ENCODE measurements at regions not wholly inside any gene's neighbourhood (a gene's known extent, or its start where the extent isn't known, plus 50 kb on each side); places are given as distances from the start of the nearest gene placed in this dataset.
A peak's percentile ranks its signal among the peaks of the same experiment; 100 is the strongest.

DNA sequence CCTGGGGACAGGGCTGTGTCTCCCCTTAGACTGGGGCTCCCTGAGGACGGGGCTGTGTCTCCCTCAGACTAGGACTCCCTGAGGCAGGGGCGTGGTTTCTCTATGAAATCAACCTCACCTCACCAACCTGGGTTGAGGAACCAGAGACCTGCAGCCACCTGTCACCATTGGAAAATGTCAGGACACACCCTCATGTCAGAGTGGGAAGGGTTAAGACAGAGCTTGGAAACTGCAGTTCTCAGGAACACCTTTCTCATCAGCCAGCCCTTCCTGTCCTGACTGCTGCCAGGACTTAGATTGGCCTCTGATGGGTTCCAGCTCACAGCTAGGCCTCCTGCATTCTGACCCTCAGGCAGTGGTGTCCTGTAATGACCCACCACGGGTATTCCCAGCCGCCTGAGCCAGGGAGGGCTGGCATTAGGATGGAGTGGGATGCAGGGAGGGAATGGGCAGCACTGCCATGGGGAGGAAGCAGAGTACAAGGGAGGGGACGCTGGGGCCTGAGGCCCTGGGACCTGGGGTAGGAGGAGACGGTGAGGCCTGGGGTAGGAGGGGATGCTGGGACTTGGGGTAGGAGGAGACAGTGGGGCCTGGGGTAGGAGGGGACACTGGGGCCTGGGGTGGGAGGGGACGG is 76.3 kb downstream of the MRPL14 start (continued):
- TF ChIP-seq, protein P1, sequence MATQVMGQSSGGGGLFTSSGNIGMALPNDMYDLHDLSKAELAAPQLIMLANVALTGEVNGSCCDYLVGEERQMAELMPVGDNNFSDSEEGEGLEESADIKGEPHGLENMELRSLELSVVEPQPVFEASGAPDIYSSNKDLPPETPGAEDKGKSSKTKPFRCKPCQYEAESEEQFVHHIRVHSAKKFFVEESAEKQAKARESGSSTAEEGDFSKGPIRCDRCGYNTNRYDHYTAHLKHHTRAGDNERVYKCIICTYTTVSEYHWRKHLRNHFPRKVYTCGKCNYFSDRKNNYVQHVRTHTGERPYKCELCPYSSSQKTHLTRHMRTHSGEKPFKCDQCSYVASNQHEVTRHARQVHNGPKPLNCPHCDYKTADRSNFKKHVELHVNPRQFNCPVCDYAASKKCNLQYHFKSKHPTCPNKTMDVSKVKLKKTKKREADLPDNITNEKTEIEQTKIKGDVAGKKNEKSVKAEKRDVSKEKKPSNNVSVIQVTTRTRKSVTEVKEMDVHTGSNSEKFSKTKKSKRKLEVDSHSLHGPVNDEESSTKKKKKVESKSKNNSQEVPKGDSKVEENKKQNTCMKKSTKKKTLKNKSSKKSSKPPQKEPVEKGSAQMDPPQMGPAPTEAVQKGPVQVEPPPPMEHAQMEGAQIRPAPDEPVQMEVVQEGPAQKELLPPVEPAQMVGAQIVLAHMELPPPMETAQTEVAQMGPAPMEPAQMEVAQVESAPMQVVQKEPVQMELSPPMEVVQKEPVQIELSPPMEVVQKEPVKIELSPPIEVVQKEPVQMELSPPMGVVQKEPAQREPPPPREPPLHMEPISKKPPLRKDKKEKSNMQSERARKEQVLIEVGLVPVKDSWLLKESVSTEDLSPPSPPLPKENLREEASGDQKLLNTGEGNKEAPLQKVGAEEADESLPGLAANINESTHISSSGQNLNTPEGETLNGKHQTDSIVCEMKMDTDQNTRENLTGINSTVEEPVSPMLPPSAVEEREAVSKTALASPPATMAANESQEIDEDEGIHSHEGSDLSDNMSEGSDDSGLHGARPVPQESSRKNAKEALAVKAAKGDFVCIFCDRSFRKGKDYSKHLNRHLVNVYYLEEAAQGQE (IDR thresholded peaks at IDR 0.05; ENCODE audit: low read depth): no peak
- TF ChIP-seq CEBPB (IDR thresholded peaks at IDR 0.05; ENCODE audit: low read depth) (no peak), ZFX (IDR thresholded peaks at IDR 0.05) (no peak)

DNA sequence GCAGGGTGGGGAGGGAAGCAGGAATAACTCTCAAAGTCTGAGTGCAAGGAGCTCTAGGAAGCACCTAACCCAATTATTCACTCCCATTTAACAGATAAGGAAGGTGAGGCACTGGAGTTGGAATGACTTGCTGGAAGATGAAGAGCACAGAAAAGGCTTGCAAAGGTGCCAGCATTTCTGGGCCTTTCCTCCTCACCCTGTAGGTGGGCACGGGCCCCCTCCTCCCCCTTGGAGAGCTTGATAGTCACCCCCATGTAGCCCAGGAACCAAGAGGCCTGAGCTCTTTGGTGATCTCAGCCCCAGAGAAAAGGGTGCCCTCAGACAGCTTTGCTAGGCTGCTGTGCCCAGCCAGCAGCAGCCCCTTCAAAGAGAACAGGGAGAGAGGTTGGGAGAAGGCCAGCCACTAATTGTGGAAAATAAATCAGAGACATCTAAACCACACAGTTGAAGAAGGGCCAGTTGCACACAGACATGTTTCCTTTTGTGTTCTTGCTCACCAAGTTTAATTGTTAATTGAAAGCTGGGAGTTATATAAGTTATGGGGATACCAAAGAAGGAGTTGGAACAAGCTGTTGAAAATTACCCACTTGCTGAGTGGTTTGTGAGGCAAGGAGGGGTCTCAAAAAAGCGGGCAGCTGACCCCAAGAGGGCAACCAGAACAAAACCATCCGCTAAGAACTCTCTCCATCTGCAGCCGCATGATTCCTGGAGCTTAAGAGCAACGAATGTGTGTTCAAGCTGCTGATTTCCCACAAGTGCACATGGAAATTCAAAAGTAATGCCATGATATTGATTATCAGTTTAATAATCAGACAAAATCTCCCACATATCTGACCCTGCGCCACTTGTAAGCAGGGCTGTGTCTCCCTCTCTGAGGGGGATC is 77.0 kb downstream of the MRPL14 start:
- ChIA-PET RAD21 (ENCODE audit: low non-redundant PET in 1 of 2, low total read pairs in 2 of 2, uncharacterized antibody in 2 of 2, unreplicated experiment in 2 of 2) (no interaction called here), CTCF (interaction anchor here (1.0 kb wide), 1 partner anchor 12 kb away, joined by 3 read pairs; no protein-coding TSS in a partner anchor)
- H3K9ac ChIP-seq (ENCODE audit: low read length): no peak overlapping the region

More for the DNA sequence above, 77.0 kb downstream of the MRPL14 start:
- Histone ChIP-seq H3K4me2 (ENCODE audit: low read length) (peak overlapping the region; percentile 61), H3K9me2 (ENCODE audit: insufficient read depth) (no peaks in the 10 kb centered on the region), H2AFZ (ENCODE audit: low read depth, low read length, poor library complexity, severe bottlenecking) (no peak overlapping the region), H3K4me3 (replicated peaks in 1 of 2; ENCODE audit: low read depth in 1 of 2, low read length in 2 of 2) (no peak overlapping the region), H3K27ac (ENCODE audit: low read depth, low read length) (no peak overlapping the region), H3K9me3 (ENCODE audit: control insufficient read depth in 1 of 2, insufficient read depth in 1 of 2, low read depth in 1 of 2, low read length in 2 of 2) (no peaks in the 10 kb centered on the region), H3K27me3 (ENCODE audit: insufficient read depth, low read length) (no peaks in the 10 kb centered on the region), H3K79me2 (ENCODE audit: insufficient read depth, low read length) (no peaks in the 10 kb centered on the region), H3K4me1 (ENCODE audit: control insufficient read depth in 1 of 2, insufficient read depth in 2 of 2, low read length in 2 of 2) (peaks cover 25 to 74% of the 10 kb centered on the region in 2 experiments), H4K20me1 (ENCODE audit: insufficient read depth) (no peaks in the 10 kb centered on the region), H3K36me3 (ENCODE audit: control insufficient read depth in 1 of 2, insufficient read depth in 2 of 2, low read length in 2 of 2) (no peaks in the 10 kb centered on the region)
- POLR2A ChIA-PET: no interaction called here
- no peak for TF ChIP-seq EZH2phosphoT487 (IDR thresholded peaks at IDR 0.05; ENCODE audit: borderline replicate concordance)
- no peak for TF ChIP-seq EZH2 (IDR thresholded peaks at IDR 0.05)
- no peak for TF ChIP-seq CEBPB (IDR thresholded peaks at IDR 0.05; ENCODE audit: low read depth)
- no peak for DNase-seq (ENCODE audit: low read depth, low spot score)
- ATAC-seq: no peak
- no TSS peak for BruUV-seq (replicated peaks)
- intact Hi-C loops (cut with micrococcal nuclease): no loop called here

Measured in HCT116 (cell line).